GM21576 (cell line): ENCODE measurements at regions not wholly inside any gene's neighbourhood (a gene's known extent, or its start where the extent isn't known, plus 50 kb on each side); places are given as distances from the start of the nearest gene placed in this dataset.

Experiments
- ATAC-seq: cut with Tn5 transposase; IDR thresholded peaks from one replicate; pipeline ENCODE4 v1.9.1; 2021; ENCODE audit warnings: mild to moderate bottlenecking, moderate library complexity; ENCODE audit not compliant: unreplicated experiment

- ATAC-seq = no peak
Observed at GRCh38 chr17:33511670-33512069, 218.6 kb upstream of the ASIC2 start.

- ATAC-seq = no peak
Observed at GRCh38 chr17:33512113-33512512, 219.0 kb upstream of the ASIC2 start.

- no peak for ATAC-seq
Observed at GRCh38 chr17:33513769-33514168, 220.7 kb upstream of the ASIC2 start.

- ATAC-seq = no peak
Observed at GRCh38 chr17:33514369-33514768, 221.3 kb upstream of the ASIC2 start.

- ATAC-seq = no peak
Observed at GRCh38 chr17:33515974-33516373, 222.9 kb upstream of the ASIC2 start.

GRCh38 chr17:33516645-33517044, 223.6 kb upstream of the ASIC2 start:
- no peak for ATAC-seq

- ATAC-seq = no peak
Observed at GRCh38 chr17:33517746-33518145, 224.7 kb upstream of the ASIC2 start.

- no peak for ATAC-seq
Observed at GRCh38 chr17:33519692-33520091, 226.6 kb upstream of the ASIC2 start.

- no peak for ATAC-seq
Observed at GRCh38 chr17:33520426-33521330, 227.6 kb upstream of the ASIC2 start.

- ATAC-seq = no peak
Observed at GRCh38 chr17:33521784-33522183, 228.7 kb upstream of the ASIC2 start.

GRCh38 chr17:33522623-33523022, 229.5 kb upstream of the ASIC2 start:
- ATAC-seq = no peak

- ATAC-seq = no peak
Observed at GRCh38 chr17:33523577-33523981, 230.5 kb upstream of the ASIC2 start.

- no peak for ATAC-seq
Observed at GRCh38 chr17:33525186-33525585, 232.1 kb upstream of the ASIC2 start.

GRCh38 chr17:33526717-33527116, 233.6 kb upstream of the ASIC2 start:
- ATAC-seq = no peak

- no peak for ATAC-seq
Observed at GRCh38 chr17:33527290-33527689, 234.2 kb upstream of the ASIC2 start.

GRCh38 chr17:33528846-33529245, 235.8 kb upstream of the ASIC2 start:
- no peak for ATAC-seq

GRCh38 chr17:33529816-33530215, 236.7 kb upstream of the ASIC2 start:
- ATAC-seq = no peak

- no peak for ATAC-seq
Observed at GRCh38 chr17:33531311-33531710, 238.2 kb upstream of the ASIC2 start.

GRCh38 chr17:33534087-33534486, 241.0 kb upstream of the ASIC2 start:
- ATAC-seq = no peak

GRCh38 chr17:33545124-33545523, 252.0 kb upstream of the ASIC2 start:
- no peak for ATAC-seq

GRCh38 chr17:33550261-33550660, 257.2 kb upstream of the ASIC2 start:
- ATAC-seq = no peak

GRCh38 chr17:33551075-33551474, 258.0 kb upstream of the ASIC2 start:
- ATAC-seq = no peak

- ATAC-seq = no peak
Observed at GRCh38 chr17:33551911-33552310, 258.8 kb upstream of the ASIC2 start.
